GM12873 (cell line): ENCODE measurements at regions not wholly inside any gene's neighbourhood (a gene's known extent, or its start where the extent isn't known, plus 50 kb on each side); places are given as distances from the start of the nearest gene placed in this dataset.

Experiments used
- CTCF ChIP-seq: IDR thresholded peaks from 2 replicates; pipeline ENCODE4 v1.5.1; 2012; ENCODE audit warnings: low read depth, mild to moderate bottlenecking, moderate library complexity, low read length, control low read depth; ENCODE audit not compliant: insufficient read depth; ENCODE audit errors: missing control alignments

- TF ChIP-seq CTCF: no peak
Measured at GRCh38 chr4:144592264-144592663, 53.7 kb upstream of the HHIP start.

GRCh38 chr4:144594471-144594986 lies 51.4 kb upstream of the HHIP start:
- TF ChIP-seq CTCF: no peak

- TF ChIP-seq CTCF: no peak
Measured at GRCh38 chr4:144595681-144596080, 50.3 kb upstream of the HHIP start.
